Fibroblast of pulmonary artery (primary cell): ENCODE measurements at regions not wholly inside any gene's neighbourhood (a gene's known extent, or its start where the extent isn't known, plus 50 kb on each side); places are given as distances from the start of the nearest gene placed in this dataset.

Source experiments
- DNase-seq: peaks from one replicate; pipeline ENCODE4 v3.0.0-alpha.2; 2010; ENCODE audit warnings: low read depth
- H3K4me3 ChIP-seq: replicated peaks from 2 replicates; pipeline ENCODE4 v1.5.1; 2011; ENCODE audit warnings: low read depth, mild to moderate bottlenecking, control low read depth, low read length, moderate library complexity
- CTCF ChIP-seq: IDR thresholded peaks from 2 replicates; pipeline ENCODE4 v1.5.1; 2011; ENCODE audit warnings: mild to moderate bottlenecking, control low read depth, low read length, inconsistent platforms; ENCODE audit errors: missing control alignments

DNA sequence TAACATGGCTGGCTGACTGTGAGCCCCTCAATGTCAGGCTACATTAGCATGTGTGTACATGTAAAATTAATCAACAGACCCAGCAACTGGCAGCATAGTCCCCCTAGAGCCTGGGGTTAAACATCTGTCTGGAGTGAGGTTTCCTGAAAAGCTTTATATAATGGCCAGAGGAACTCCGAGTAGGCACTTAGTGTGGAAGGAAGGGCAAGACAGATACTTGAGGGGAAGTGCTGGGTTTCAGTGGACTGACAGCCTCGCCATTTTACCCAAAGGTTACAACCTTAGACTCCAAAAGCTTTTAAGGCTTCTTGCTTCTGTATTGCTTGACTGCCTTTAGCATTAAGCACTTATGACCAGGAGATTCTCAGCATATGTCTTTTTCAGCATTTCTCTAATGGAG is 430.8 kb downstream of the FLRT2 start:
- no peak for DNase-seq
- no peak overlapping the region for H3K4me3 ChIP-seq
- TF ChIP-seq CTCF: no peak

DNA sequence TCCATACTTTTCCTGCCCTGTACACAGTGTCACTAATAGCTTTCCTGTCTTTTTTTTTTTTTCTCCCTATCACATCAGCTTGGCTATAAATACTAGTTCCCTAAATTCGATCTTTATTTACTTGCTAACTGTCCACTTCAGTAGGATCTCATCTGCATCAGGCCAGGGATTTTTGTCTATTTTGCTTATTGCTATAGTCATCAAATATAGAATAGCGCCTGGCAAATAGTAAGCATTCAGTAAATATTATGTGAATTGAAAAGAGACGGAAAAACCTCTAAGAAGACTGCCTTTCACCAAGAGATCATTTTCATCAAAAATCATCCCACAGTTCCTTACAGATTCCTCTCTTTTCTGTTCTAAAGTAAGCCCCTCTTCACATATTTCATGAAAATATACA is 429.1 kb downstream of the FLRT2 start:
- no peak overlapping the region for H3K4me3 ChIP-seq
- TF ChIP-seq CTCF: no peak
- DNase-seq: no peak

DNA sequence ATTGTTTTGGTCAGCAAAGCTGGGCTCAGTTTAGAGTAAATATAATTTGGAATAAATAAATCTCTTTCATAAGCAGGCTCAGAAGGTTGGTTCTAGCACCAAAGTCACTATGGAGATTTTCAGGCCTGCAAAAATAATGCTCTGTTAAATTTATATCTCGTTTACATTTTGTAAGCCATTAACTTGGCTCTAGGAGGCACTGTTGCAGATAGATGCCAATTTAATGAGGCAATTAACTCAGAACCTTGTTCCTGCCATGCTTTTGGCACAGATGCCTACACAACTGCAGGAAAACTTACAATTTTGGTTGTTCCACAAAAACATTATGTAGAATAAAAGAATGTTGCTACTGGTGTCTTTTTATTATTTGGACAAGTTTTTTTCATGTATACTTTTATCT is 428.1 kb downstream of the FLRT2 start:
- no peak for DNase-seq
- TF ChIP-seq CTCF: no peak
- no peak overlapping the region for H3K4me3 ChIP-seq

GRCh38 chr14:85953265-85953664 is 423.3 kb downstream of the FLRT2 start:
- no peak overlapping the region for H3K4me3 ChIP-seq
- DNase-seq: no peak
- no peak for TF ChIP-seq CTCF

- no peak for DNase-seq
- no peak overlapping the region for H3K4me3 ChIP-seq
- no peak for TF ChIP-seq CTCF
These were observed 418.2 kb downstream of the FLRT2 start for GRCh38 chr14:85948153-85948552.

DNA sequence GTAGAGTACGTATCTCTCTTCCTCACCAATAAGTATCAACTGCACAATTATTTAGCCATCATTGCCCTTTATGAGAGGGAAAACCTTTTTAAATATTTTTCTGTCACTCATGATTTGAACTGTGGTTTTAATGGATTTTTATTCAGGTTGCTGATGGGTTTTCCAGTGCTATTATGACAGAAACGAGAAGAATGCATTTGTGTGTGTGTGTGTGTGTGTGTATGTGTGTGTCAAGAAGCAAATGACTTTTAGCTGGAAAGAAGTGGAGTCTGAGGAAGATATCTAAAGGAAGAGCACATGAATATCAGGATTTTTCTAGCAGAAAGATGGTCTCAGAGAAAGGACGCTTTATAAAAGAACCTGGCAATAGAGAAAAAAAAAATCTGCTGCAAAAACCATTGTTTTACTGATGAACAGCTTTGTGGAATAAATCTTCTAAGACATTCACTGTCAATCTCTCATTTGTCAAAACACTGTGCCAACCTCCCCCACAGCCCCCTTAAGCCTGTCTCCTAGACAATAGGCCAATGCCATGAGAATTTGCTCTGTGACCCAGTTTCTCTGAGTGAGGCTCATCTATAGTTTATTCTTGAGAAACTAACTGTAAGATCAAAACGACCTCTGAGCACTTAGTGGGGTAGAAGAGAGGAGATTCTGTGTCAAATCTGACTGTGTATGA is 417.7 kb downstream of the FLRT2 start:
- TF ChIP-seq CTCF: no peak
- DNase-seq: no peak
- no peak overlapping the region for H3K4me3 ChIP-seq

GRCh38 chr14:85943192-85943591 is 413.2 kb downstream of the FLRT2 start:
- H3K4me3 ChIP-seq: no peak overlapping the region
- TF ChIP-seq CTCF: no peak
- no peak for DNase-seq
